HEK293T (cell line): ENCODE measurements at regions not wholly inside any gene's neighbourhood (a gene's known extent, or its start where the extent isn't known, plus 50 kb on each side); places are given as distances from the start of the nearest gene placed in this dataset.

ENCODE experiments used
- ARNT ChIP-seq: fragments of 450-650 bp; IDR thresholded peaks from 2 replicates; pipeline ENCODE4 v1.6.1; 2017; ENCODE audit warnings: mild to moderate bottlenecking
- FOXA1 ChIP-seq: fragments of 450-650 bp; IDR thresholded peaks from 2 replicates; pipeline ENCODE4 v1.6.1; 2016; ENCODE audit warnings: mild to moderate bottlenecking
- FOXK2 ChIP-seq: fragments of 450-650 bp; IDR thresholded peaks from 2 replicates; pipeline ENCODE4 v1.6.1; 2016; ENCODE audit warnings: mild to moderate bottlenecking
- FOXM1 ChIP-seq: fragments of 450-650 bp; IDR thresholded peaks from 2 replicates; pipeline ENCODE4 v1.6.1; 2017; ENCODE audit warnings: mild to moderate bottlenecking, borderline replicate concordance
- HDGF ChIP-seq: fragments of 450-650 bp; IDR thresholded peaks from 2 replicates; pipeline ENCODE4 v1.6.1; 2017; ENCODE audit warnings: antibody characterized with exemption, borderline replicate concordance
- NFRKB ChIP-seq: fragments of 450-650 bp; IDR thresholded peaks from 2 replicates; pipeline ENCODE4 v1.6.1; 2016; ENCODE audit warnings: mild to moderate bottlenecking, moderate library complexity
- SUZ12 ChIP-seq: fragments of 450-650 bp; IDR thresholded peaks from 2 replicates; pipeline ENCODE4 v1.6.1; 2016; ENCODE audit warnings: mild to moderate bottlenecking
- ZNF384 ChIP-seq: fragments of 450-650 bp; IDR thresholded peaks from 2 replicates; pipeline ENCODE4 v1.6.1; 2016
- TF ChIP-seq, protein P1 (sequence below): fragments of 450-650 bp; IDR thresholded peaks from 2 replicates; pipeline ENCODE4 v1.6.1; 2016

DNA sequence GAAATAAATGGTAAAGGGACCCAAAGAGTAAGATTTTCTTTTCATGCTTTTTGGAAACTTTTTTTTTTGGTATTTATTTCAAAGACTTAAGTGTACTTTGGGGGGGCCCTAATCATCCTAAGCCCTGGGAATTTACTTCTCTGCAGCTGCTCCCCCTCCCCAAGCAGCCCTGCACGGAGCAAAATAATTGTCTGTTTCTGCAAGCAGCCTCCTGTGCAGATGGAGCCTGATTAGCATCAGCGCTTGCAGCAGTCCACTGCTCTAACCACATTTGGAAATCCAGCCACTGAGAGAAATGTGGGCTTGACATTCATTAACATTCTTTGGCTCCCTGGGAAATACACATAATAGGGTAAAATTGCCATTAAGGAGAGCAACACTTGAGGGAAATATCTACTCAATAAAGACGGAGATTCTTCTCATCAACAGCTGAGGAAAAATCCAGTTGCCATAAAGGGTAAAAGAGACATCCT lies 309.2 kb upstream of the MAP3K7 start:
- no peak for TF ChIP-seq SUZ12
- no peak for TF ChIP-seq HDGF
- no peak for TF ChIP-seq FOXK2
- no peak for TF ChIP-seq FOXA1
- no peak for TF ChIP-seq NFRKB
- no peak for TF ChIP-seq ZNF384
- TF ChIP-seq, protein P1, sequence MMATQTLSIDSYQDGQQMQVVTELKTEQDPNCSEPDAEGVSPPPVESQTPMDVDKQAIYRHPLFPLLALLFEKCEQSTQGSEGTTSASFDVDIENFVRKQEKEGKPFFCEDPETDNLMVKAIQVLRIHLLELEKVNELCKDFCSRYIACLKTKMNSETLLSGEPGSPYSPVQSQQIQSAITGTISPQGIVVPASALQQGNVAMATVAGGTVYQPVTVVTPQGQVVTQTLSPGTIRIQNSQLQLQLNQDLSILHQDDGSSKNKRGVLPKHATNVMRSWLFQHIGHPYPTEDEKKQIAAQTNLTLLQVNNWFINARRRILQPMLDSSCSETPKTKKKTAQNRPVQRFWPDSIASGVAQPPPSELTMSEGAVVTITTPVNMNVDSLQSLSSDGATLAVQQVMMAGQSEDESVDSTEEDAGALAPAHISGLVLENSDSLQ: no peak
- no peak for TF ChIP-seq ARNT
- TF ChIP-seq FOXM1: no peak
